Panc1 (cell line): ENCODE measurements at regions not wholly inside any gene's neighbourhood (a gene's known extent, or its start where the extent isn't known, plus 50 kb on each side); places are given as distances from the start of the nearest gene placed in this dataset.

Experiments
- POLR2AphosphoS5 ChIP-seq: IDR thresholded peaks from 2 replicates; pipeline ENCODE4 v1.6.1; 2012; ENCODE audit warnings: mild to moderate bottlenecking, low read depth, low read length, moderate library complexity
- SIN3A ChIP-seq: IDR thresholded peaks from 2 replicates; pipeline ENCODE4 v1.6.1; 2012; ENCODE audit warnings: low read depth, mild to moderate bottlenecking, low read length, moderate library complexity, borderline replicate concordance; ENCODE audit not compliant: insufficient read depth
- TCF7L2 ChIP-seq: IDR thresholded peaks from 2 replicates; pipeline ENCODE4 v1.6.1; 2011; ENCODE audit warnings: mild to moderate bottlenecking, low read depth, low read length, inconsistent platforms
- TF ChIP-seq, protein P1 (sequence below): fragments of 450-650 bp; IDR thresholded peaks from 2 replicates; pipeline ENCODE4 v1.5.1; 2017; ENCODE audit warnings: mild to moderate bottlenecking

DNA sequence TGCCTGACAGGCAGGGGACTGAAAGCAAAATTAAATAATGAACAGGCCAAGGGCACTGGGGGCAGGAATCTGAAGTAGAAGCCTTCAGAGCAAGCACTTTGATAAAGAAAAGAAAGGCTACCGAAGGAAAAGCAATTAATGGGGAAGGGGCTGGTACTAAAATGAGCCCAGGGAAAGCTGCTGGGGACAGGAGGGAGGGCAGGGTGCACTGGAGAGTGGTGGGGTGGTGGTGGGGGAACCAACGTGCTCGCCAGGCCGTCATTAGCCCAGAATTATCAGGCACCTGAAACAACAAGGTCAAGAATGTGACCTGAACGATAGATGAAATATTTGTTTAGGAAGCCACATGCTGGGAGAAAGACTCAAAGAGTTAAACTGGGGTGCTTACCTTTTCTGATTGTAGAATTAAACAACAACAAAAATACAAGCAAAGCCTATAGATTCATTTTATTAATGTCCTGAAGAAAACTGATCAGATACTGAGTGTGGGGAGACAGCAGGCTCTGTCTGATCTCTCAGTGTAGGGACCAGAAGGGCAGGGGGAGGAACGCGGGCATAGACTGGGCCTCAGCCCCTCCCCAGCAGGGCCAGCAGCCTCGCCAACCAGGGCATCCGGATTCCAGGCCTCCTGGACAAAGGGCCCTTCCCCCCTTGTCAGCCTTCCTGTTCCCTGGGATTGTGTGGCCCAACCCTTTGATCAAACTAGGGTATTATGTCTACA is 239.7 kb upstream of the KLF3 start:
- TF ChIP-seq, protein P1, sequence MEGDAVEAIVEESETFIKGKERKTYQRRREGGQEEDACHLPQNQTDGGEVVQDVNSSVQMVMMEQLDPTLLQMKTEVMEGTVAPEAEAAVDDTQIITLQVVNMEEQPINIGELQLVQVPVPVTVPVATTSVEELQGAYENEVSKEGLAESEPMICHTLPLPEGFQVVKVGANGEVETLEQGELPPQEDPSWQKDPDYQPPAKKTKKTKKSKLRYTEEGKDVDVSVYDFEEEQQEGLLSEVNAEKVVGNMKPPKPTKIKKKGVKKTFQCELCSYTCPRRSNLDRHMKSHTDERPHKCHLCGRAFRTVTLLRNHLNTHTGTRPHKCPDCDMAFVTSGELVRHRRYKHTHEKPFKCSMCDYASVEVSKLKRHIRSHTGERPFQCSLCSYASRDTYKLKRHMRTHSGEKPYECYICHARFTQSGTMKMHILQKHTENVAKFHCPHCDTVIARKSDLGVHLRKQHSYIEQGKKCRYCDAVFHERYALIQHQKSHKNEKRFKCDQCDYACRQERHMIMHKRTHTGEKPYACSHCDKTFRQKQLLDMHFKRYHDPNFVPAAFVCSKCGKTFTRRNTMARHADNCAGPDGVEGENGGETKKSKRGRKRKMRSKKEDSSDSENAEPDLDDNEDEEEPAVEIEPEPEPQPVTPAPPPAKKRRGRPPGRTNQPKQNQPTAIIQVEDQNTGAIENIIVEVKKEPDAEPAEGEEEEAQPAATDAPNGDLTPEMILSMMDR = no peak
- no peak for TF ChIP-seq POLR2AphosphoS5
- TF ChIP-seq SIN3A = no peak
- TF ChIP-seq TCF7L2 = no peak
